HEK293T (cell line): ENCODE measurements at regions not wholly inside any gene's neighbourhood (a gene's known extent, or its start where the extent isn't known, plus 50 kb on each side); places are given as distances from the start of the nearest gene placed in this dataset.

Experiments used
- FOXA1 ChIP-seq: fragments of 450-650 bp; IDR thresholded peaks from 2 replicates; pipeline ENCODE4 v1.6.1; 2016; ENCODE audit warnings: mild to moderate bottlenecking
- NFRKB ChIP-seq: fragments of 450-650 bp; IDR thresholded peaks from 2 replicates; pipeline ENCODE4 v1.6.1; 2016; ENCODE audit warnings: mild to moderate bottlenecking, moderate library complexity
- SUZ12 ChIP-seq: fragments of 450-650 bp; IDR thresholded peaks from 2 replicates; pipeline ENCODE4 v1.6.1; 2016; ENCODE audit warnings: mild to moderate bottlenecking
- TARDBP ChIP-seq: fragments of 450-650 bp; IDR thresholded peaks from 2 replicates; pipeline ENCODE4 v1.6.1; 2016

DNA sequence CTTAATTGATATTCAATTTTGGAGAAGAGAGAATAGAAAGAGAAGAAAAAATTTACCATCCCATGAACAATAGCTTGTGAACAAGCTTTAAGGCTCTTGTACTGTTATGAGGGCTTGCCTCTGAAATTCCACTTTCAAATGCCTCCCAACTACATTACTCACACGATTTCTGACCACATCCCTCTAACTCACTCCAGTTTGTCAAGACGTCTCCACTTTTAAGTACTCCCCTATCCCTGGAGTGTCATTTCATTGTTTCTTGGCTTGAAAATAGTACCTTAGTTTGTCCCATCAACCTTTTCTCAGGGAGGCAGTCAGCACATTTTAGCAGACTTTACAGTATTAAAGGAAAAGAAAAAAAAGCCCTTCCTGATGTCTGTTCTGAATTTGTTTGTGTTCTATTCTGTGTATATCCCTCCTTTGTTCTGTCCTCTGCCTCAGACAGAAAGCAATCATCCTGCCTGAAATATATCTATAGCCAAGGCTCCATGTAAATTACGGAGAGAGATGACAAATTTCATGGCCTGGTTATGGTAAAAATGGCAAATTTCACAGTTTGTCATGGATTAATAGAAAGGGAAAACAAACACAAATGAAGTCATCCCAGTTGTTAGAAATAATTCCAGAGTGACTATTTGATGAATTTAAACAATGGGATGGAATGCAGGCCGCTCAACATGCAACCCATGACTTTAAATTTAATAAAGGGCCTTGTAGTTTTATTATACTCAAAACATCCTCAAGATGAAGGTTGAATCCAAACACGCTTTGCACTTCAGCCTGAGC is 228.8 kb downstream of the ETAA1 start:
- TF ChIP-seq FOXA1 (no peak), SUZ12 (no peak), TARDBP (no peak), NFRKB (no peak)
